Loucy (cell line): ENCODE measurements at regions not wholly inside any gene's neighbourhood (a gene's known extent, or its start where the extent isn't known, plus 50 kb on each side); places are given as distances from the start of the nearest gene placed in this dataset.

Experiments
- H2AFZ ChIP-seq: fragments of 200-600 bp; sonication (generic); 2 replicates; pipeline ENCODE4 v1.6.0; 2016; ENCODE audit warnings: antibody characterized with exemption, mild to moderate bottlenecking, low read length, moderate library complexity
- H3F3A ChIP-seq: fragments of 200-600 bp; 2 replicates; pipeline ENCODE4 v1.6.0; 2016; ENCODE audit warnings: antibody characterized with exemption, low read depth, mild to moderate bottlenecking
- H3K27me3 ChIP-seq: fragments of 200-600 bp; sonication (generic); 2 replicates; pipeline ENCODE4 v1.6.1; 2014; ENCODE audit warnings: low read length, mild to moderate bottlenecking; ENCODE audit not compliant: insufficient read depth, poor library complexity, severe bottlenecking
- H3K36me3 ChIP-seq: fragments of 200-600 bp; sonication (generic); 2 replicates; pipeline ENCODE4 v1.6.1; 2016; ENCODE audit warnings: low read length; ENCODE audit not compliant: insufficient read depth
- H3K4me1 ChIP-seq: fragments of 200-600 bp; sonication (generic); 2 replicates; pipeline ENCODE4 v1.5.1; 2014; ENCODE audit warnings: low read length, mild to moderate bottlenecking; ENCODE audit not compliant: insufficient read depth, poor library complexity, severe bottlenecking
- H3K4me2 ChIP-seq: fragments of 200-600 bp; sonication (generic); 2 replicates; pipeline ENCODE4 v1.6.0; 2014; ENCODE audit warnings: antibody characterized with exemption, low read length, low read depth, mild to moderate bottlenecking; ENCODE audit not compliant: poor library complexity, severe bottlenecking
- H3K4me3 ChIP-seq: fragments of 200-600 bp; sonication (generic); 2 replicates; pipeline ENCODE4 v1.5.1; 2014; ENCODE audit warnings: low read length, mild to moderate bottlenecking, mixed read lengths; ENCODE audit not compliant: poor library complexity, severe bottlenecking
- H3K79me2 ChIP-seq: fragments of 200-600 bp; sonication (generic); 2 replicates; pipeline ENCODE4 v1.6.1; 2014; ENCODE audit warnings: low read length; ENCODE audit not compliant: insufficient read depth
- H3K9ac ChIP-seq: fragments of 200-600 bp; sonication (generic); 2 replicates; pipeline ENCODE4 v1.6.0; 2014; ENCODE audit warnings: mild to moderate bottlenecking, low read depth, low read length, moderate library complexity; ENCODE audit not compliant: poor library complexity, severe bottlenecking
- H3K9me2 ChIP-seq: fragments of 200-600 bp; sonication (generic); replicated peaks from 2 replicates; pipeline ENCODE4 v1.6.1; 2016; ENCODE audit warnings: low read depth, low read length, mixed read lengths
- H3K9me3 ChIP-seq: fragments of 200-600 bp; sonication (generic); 2 replicates; pipeline ENCODE4 v1.6.1; 2014; ENCODE audit warnings: mild to moderate bottlenecking, antibody characterized with exemption, low read length, low read depth; ENCODE audit not compliant: insufficient read depth
- H4K20me1 ChIP-seq: fragments of 200-600 bp; sonication (generic); 2 replicates; pipeline ENCODE4 v1.6.0; 2014; ENCODE audit warnings: antibody characterized with exemption, low read length, mild to moderate bottlenecking; ENCODE audit not compliant: insufficient read depth, poor library complexity, severe bottlenecking
- EZH2phosphoT487 ChIP-seq: fragments of 200-600 bp; IDR thresholded peaks from 2 replicates; pipeline ENCODE4 v1.6.1; 2018; ENCODE audit warnings: antibody characterized with exemption, mild to moderate bottlenecking, moderate library complexity, borderline replicate concordance
- TF ChIP-seq, protein P1 (sequence below): fragments of 200-600 bp; sonication (generic); conservative IDR thresholded peaks from 2 replicates; pipeline ENCODE4 v1.5.1; 2014; ENCODE audit warnings: mild to moderate bottlenecking, antibody characterized with exemption, low read length

DNA sequence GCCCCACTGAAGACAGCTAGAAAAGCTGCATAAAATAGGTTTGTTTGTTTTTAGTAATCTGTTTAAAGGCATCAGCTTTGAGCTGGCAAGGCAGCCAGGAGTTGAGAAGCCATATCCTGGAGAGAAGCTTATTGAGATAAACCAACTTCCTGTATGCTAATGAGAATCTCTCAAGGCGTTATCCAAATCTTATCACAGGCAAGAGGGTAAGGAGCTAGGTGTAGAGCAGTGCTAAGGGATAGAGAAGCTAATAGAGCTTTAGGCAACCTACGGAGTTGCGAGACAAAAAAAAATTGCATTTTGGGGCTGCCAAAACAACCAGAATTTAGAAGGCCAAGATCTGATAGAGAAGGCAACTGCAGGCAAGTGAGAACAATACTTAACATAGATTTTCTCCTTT is 641.6 kb downstream of the SH2D4B start:
- Histone ChIP-seq H3K9ac (no peak overlapping the region), H3K4me3 (no peak overlapping the region), H3K36me3 (no peaks in the 10 kb centered on the region), H2AFZ (peak overlapping the region; percentile 24; the same call in 1 of the 2 replicates), H3K79me2 (no peaks in the 10 kb centered on the region), H3K9me2 (no peaks in the 10 kb centered on the region), H4K20me1 (no peaks in the 10 kb centered on the region), H3F3A (no peaks in the 10 kb centered on the region), H3K4me2 (peak overlapping the region; percentile 4), H3K4me1 (peaks cover 7% of the 10 kb centered on the region), H3K9me3 (0 out of 2 replicates have a peak, but pooled peaks cover 6% of the 10 kb centered on the region), H3K27me3 (no peaks in the 10 kb centered on the region)
- TF ChIP-seq, protein P1, sequence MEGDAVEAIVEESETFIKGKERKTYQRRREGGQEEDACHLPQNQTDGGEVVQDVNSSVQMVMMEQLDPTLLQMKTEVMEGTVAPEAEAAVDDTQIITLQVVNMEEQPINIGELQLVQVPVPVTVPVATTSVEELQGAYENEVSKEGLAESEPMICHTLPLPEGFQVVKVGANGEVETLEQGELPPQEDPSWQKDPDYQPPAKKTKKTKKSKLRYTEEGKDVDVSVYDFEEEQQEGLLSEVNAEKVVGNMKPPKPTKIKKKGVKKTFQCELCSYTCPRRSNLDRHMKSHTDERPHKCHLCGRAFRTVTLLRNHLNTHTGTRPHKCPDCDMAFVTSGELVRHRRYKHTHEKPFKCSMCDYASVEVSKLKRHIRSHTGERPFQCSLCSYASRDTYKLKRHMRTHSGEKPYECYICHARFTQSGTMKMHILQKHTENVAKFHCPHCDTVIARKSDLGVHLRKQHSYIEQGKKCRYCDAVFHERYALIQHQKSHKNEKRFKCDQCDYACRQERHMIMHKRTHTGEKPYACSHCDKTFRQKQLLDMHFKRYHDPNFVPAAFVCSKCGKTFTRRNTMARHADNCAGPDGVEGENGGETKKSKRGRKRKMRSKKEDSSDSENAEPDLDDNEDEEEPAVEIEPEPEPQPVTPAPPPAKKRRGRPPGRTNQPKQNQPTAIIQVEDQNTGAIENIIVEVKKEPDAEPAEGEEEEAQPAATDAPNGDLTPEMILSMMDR: no peak
- TF ChIP-seq EZH2phosphoT487: no peak

DNA sequence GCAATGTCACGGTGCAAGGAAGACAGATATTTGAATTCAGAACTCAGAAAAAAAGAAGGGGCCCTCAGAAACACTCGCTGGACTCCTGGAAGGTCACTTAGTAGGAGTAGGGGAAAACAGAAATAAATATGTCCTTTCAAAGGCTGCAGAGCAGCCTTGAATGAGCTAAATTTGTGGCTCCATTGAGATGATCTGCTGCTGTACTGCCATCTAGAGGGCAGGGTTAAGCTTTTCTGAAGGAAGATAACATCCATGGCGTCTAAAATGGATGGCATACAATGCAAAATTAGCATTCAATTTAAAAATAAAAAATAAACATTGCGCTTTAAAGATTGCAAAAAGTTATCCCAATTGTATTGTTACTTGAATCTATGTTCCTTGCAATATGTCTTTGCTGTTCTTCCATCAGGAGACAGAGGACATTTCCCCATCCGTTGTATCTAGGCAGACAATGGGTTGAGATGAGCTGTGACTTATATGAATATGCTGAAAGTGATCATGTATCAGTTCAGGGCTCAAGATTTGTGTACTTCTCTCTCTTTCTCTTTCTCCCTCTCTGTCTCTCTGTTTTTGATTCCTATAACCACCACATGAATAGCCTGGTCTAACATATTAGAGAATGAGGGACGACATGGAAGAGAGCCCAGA is 642.2 kb downstream of the SH2D4B start:
- no peaks in the 10 kb centered on the region for H3K79me2 ChIP-seq
- peak overlapping the region; percentile 24 for H2AFZ ChIP-seq
- no peaks in the 10 kb centered on the region for H3K36me3 ChIP-seq
- no peaks in the 10 kb centered on the region for H4K20me1 ChIP-seq
- H3K9ac ChIP-seq: no peak overlapping the region
- no peaks in the 10 kb centered on the region for H3K27me3 ChIP-seq
- TF ChIP-seq EZH2phosphoT487: no peak
- TF ChIP-seq, protein P1: peak; percentile 78
- H3F3A ChIP-seq: no peaks in the 10 kb centered on the region
- peak overlapping the region; percentile 4 for H3K4me2 ChIP-seq
- no peak overlapping the region for H3K4me3 ChIP-seq
- no peaks in the 10 kb centered on the region for H3K9me2 ChIP-seq
- 0 out of 2 replicates have a peak, but pooled peaks cover 6% of the 10 kb centered on the region for H3K9me3 ChIP-seq
- H3K4me1 ChIP-seq: peaks cover 7% of the 10 kb centered on the region

DNA sequence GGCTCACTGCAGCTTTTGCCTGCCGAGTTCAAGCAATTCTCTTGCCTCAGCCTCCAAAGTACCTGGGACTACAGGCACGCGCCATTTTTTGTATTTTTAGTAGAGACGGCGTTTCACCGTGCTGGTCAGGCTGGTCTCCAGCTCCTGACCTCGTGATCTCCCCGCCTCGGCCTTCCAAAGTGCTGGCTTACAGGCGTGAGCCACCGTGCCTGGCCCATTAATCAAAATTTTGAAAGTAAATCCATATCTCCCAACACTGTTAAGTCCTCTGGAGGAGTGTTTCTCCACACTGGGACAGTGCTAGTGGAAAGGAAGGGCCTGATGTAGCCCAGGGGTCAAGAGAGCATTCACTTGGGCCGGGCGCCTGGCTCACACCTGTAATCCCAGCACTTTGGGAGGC is 644.6 kb downstream of the SH2D4B start:
- H2AFZ ChIP-seq: no peak overlapping the region
- H3K4me2 ChIP-seq: no peak overlapping the region
- H4K20me1 ChIP-seq: no peaks in the 10 kb centered on the region
- no peaks in the 10 kb centered on the region for H3K36me3 ChIP-seq
- 0 out of 2 replicates have a peak, but pooled peaks cover 4% of the 10 kb centered on the region for H3K9me3 ChIP-seq
- H3F3A ChIP-seq: no peaks in the 10 kb centered on the region
- no peak overlapping the region for H3K4me3 ChIP-seq
- H3K9ac ChIP-seq: no peak overlapping the region
- H3K9me2 ChIP-seq: no peaks in the 10 kb centered on the region
- no peaks in the 10 kb centered on the region for H3K27me3 ChIP-seq
- H3K4me1 ChIP-seq: peaks cover 7% of the 10 kb centered on the region
- H3K79me2 ChIP-seq: no peaks in the 10 kb centered on the region
- TF ChIP-seq EZH2phosphoT487: no peak
- TF ChIP-seq, protein P1: no peak
